ENCODE measurements at regions not wholly inside any gene's neighbourhood (a gene's known extent, or its start where the extent isn't known, plus 50 kb on each side); places are given as distances from the start of the nearest gene placed in this dataset.

GRCh38 chr2:200099256-200099655 lies 143.9 kb downstream of the MAIP1 start:
- no peak for TF ChIP-seq CTCF (IDR thresholded peaks at IDR 0.05; ENCODE audit: extremely low read depth, missing control alignments)
- DNase-seq (ENCODE audit: low spot score), result no peak

- TF ChIP-seq CTCF (IDR thresholded peaks at IDR 0.05; ENCODE audit: extremely low read depth, missing control alignments), result no peak
- DNase-seq (ENCODE audit: low spot score), result no peak
These were observed 144.6 kb downstream of the MAIP1 start for GRCh38 chr2:200100027-200100426.

- TF ChIP-seq CTCF (IDR thresholded peaks at IDR 0.05; ENCODE audit: extremely low read depth, missing control alignments), result no peak
- DNase-seq (ENCODE audit: low spot score), result no peak
These were observed 146.5 kb downstream of the MAIP1 start for GRCh38 chr2:200101922-200102321.

- TF ChIP-seq CTCF (IDR thresholded peaks at IDR 0.05; ENCODE audit: extremely low read depth, missing control alignments), result no peak
These were observed 147.6 kb downstream of the MAIP1 start for GRCh38 chr2:200102971-200103370.

GRCh38 chr2:200104015-200104414 lies 148.6 kb downstream of the MAIP1 start:
- DNase-seq (ENCODE audit: low spot score), result no peak
- TF ChIP-seq CTCF (IDR thresholded peaks at IDR 0.05; ENCODE audit: extremely low read depth, missing control alignments), result no peak

More at GRCh38 chr2:200102971-200103370, 147.6 kb downstream of the MAIP1 start:
- DNase-seq (ENCODE audit: low spot score), result no peak

GRCh38 chr2:200107514-200108217 lies 152.3 kb downstream of the MAIP1 start:
- no peak for TF ChIP-seq CTCF (IDR thresholded peaks at IDR 0.05; ENCODE audit: extremely low read depth, missing control alignments)

GRCh38 chr2:200109421-200109820 lies 154.0 kb downstream of the MAIP1 start:
- no peak for DNase-seq (ENCODE audit: low spot score)
- TF ChIP-seq CTCF (IDR thresholded peaks at IDR 0.05; ENCODE audit: extremely low read depth, missing control alignments), result no peak

More at GRCh38 chr2:200107514-200108217, 152.3 kb downstream of the MAIP1 start:
- DNase-seq (ENCODE audit: low spot score), result no peak

All from GM20000 (cell line).